ENCODE measurements at regions not wholly inside any gene's neighbourhood (a gene's known extent, or its start where the extent isn't known, plus 50 kb on each side); places are given as distances from the start of the nearest gene placed in this dataset.

DNA sequence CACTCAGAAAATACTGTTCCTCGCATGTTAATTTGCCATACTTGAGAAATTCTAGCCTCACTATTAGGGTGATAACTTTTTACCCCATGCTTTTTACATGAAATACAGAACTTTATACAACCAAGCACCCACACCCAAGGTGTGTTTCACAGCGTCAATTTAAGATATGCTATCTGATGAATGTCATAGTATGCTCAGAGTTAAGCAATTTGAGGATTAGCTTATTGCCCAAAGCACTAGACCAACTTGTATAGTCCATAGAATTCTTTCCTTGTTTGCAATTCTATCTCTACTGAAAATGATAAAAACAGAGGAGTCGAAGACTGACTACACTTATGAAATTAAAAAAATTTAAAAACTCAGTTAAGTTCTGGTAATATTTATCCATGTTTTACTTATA lies 82.1 kb upstream of the CARMIL1 start:
- no peak for TF ChIP-seq CTCF (conservative IDR thresholded peaks at IDR 0.05; ENCODE audit: low read length)
- TF ChIP-seq EZH2phosphoT487 (IDR thresholded peaks at IDR 0.05; ENCODE audit: borderline replicate concordance), result no peak

All from Loucy (cell line).